ENCODE measurements at regions not wholly inside any gene's neighbourhood (a gene's known extent, or its start where the extent isn't known, plus 50 kb on each side); places are given as distances from the start of the nearest gene placed in this dataset.
"Not testable (repeated sequence)": the region's sequence is repeated elsewhere in the genome, so short reads cannot be mapped to it uniquely, and the experiment has no call there.

DNA sequence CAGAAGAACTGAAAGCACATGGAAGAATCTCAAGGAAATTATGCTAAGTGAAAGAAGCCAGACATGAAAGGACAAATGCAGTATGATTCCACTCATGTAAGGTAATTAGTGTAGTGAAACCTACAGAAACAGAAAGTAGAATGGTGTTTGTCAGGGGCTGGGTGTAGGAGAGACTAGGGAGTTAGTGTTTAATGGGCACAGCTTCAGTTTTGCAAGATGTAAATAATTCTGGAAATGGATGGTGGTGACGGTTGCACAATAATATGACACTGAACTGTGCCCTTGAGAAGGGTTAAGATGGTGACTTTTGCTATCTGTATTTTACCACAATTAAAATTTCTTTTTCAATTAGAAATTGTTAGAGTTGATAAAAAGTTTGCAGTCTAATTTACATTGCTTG lies 157.3 kb upstream of the ADCY1 start:
- DNase-seq (no peak), ATAC-seq (no peak)
- no peaks in the 10 kb centered on the region for H3K36me3 Mint-ChIP-seq (ENCODE audit: low read depth)
- H3K4me1 Mint-ChIP-seq = peaks cover 5% of the 10 kb centered on the region
- H3K9me3 Mint-ChIP-seq = no peaks in the 10 kb centered on the region
- no peak overlapping the region for H3K4me3 Mint-ChIP-seq
- peaks cover 13% of the 10 kb centered on the region for H3K27me3 Mint-ChIP-seq
- no peak overlapping the region for H3K27ac Mint-ChIP-seq

DNA sequence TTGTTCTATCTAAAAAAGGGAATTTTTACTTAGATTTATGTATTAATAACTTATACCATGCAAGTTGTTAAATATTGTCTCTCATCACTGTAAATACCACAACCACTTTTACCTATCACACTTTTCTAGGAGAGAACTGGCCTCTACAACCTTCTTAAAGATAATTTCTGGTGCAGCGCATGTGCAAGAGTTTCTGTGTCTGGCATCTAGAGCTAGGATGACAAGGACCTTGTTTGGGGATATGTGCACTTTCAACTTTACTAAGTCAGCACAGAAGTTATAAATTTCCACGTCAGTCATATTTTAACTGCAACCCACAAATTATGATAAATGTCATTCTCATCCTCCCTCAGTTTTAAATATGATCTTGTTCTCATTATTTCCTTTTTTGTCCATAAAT lies 156.9 kb upstream of the ADCY1 start:
- H3K4me1 Mint-ChIP-seq = peaks cover 5% of the 10 kb centered on the region
- H3K36me3 Mint-ChIP-seq (ENCODE audit: low read depth) = no peaks in the 10 kb centered on the region
- no peaks in the 10 kb centered on the region for H3K9me3 Mint-ChIP-seq
- H3K4me3 Mint-ChIP-seq = no peak overlapping the region
- H3K27me3 Mint-ChIP-seq = peaks cover 13% of the 10 kb centered on the region
- no peak overlapping the region for H3K27ac Mint-ChIP-seq
- DNase-seq = no peak
- ATAC-seq = no peak

DNA sequence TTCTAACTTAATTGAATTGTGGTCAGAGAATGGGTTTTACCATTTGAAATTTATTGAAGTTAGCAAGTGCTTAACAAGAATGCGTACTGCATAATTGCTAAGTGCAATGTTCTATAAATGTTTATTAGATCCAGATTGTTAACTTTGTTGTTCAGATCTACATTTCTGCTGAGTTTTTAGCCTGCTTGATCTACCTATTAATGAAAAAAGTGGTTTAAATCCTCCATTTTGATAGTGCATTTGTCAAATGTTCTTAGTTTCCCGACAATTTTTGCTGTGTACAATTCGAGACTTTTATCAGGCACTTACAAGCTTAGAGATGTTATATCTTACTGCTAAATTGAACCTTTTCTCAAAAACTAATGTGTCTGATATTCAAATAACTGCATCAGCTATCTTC lies 156.4 kb upstream of the ADCY1 start:
- Mint-ChIP-seq H3K4me3 (no peak overlapping the region), H3K27ac (no peak overlapping the region), H3K4me1 (peaks cover 5% of the 10 kb centered on the region), H3K36me3 (ENCODE audit: low read depth) (no peaks in the 10 kb centered on the region), H3K9me3 (no peaks in the 10 kb centered on the region), H3K27me3 (peaks cover 16% of the 10 kb centered on the region)
- no peak for ATAC-seq
- no peak for DNase-seq

DNA sequence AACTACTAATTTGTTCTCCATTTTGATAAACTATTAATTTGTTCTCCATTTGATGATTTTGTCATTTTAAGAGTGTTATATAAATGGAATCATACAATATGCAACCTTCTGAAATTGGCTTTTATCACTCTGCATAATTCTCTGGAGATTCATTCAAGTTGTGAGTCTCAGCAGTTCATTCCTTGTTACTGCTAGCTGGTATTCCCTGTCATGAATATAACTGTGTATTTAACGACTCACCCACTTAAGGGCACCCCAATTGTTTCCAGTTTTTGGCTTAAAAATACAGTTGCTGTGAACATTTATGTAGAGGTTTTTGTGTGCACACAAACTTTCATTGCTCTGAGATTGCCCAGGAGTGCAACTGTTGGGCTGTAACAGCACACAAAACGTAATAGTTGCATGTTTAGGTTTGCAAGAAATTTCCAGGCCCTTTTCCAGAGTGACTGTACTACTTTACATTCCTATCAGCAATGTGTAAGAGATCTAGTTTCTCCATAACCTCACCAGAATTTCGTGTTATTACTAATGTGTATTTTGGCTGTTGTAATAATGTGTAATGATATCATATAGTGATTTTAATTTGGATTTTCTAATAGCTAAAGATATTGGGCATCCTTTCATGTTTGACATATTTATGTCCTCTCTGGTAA lies 153.2 kb upstream of the ADCY1 start:
- no peak for DNase-seq
- Mint-ChIP-seq H3K4me1 (peaks cover 5% of the 10 kb centered on the region), H3K4me3 (no peak overlapping the region), H3K36me3 (ENCODE audit: low read depth) (no peaks in the 10 kb centered on the region), H3K27me3 (peaks cover 22% of the 10 kb centered on the region), H3K9me3 (no peaks in the 10 kb centered on the region), H3K27ac (no peak overlapping the region)
- no peak for ATAC-seq

DNA sequence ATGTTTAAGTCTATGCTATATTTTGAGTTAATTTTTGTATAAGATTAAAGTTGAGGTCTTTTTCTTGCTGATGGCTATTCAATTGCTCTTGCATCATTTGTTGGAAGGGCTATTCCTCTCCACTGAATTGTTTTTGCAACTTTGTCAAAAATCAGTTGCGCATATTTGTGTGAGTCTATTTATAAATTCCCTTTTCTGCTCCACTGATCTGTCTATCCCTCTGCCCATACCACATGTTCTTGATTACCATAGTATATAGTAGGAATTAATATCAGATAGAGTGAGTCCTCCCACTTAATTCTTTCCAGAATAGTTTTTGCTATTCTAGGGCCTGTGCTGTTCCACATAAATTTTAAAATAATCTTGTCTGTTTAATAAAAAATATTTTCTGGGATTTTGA lies 152.4 kb upstream of the ADCY1 start:
- Mint-ChIP-seq H3K4me1 (peaks cover 5% of the 10 kb centered on the region), H3K4me3 (no peak overlapping the region), H3K9me3 (no peaks in the 10 kb centered on the region), H3K27me3 (peaks cover 21% of the 10 kb centered on the region), H3K36me3 (ENCODE audit: low read depth) (no peaks in the 10 kb centered on the region), H3K27ac (no peak overlapping the region)
- DNase-seq = no peak
- no peak for ATAC-seq

DNA sequence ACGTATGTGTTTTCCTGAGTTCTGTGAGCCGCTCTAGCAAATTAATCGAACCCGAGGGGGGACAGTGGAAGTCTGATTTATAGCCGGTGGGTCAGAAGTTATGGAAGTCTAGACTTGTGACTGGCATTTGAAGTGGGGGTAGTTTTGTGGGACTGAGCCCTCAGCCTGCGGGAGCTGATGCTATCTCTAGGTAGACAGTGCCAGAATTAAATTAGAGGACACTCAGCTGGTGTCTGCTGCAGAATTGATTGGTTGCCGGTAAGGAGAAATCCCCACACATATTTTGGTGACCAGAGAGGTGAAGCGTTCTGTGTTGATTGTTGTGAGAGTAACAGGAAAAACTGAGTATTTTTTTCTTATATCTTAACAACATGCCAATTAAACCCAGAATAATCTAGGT lies 143.8 kb upstream of the ADCY1 start:
- H3K27me3 Mint-ChIP-seq = peaks cover 13% of the 10 kb centered on the region
- DNase-seq = no peak
- H3K36me3 Mint-ChIP-seq (ENCODE audit: low read depth) = no peaks in the 10 kb centered on the region
- H3K4me1 Mint-ChIP-seq = no peaks in the 10 kb centered on the region
- no peaks in the 10 kb centered on the region for H3K9me3 Mint-ChIP-seq
- no peak for ATAC-seq
- no peak overlapping the region for H3K27ac Mint-ChIP-seq
- H3K4me3 Mint-ChIP-seq = no peak overlapping the region

DNA sequence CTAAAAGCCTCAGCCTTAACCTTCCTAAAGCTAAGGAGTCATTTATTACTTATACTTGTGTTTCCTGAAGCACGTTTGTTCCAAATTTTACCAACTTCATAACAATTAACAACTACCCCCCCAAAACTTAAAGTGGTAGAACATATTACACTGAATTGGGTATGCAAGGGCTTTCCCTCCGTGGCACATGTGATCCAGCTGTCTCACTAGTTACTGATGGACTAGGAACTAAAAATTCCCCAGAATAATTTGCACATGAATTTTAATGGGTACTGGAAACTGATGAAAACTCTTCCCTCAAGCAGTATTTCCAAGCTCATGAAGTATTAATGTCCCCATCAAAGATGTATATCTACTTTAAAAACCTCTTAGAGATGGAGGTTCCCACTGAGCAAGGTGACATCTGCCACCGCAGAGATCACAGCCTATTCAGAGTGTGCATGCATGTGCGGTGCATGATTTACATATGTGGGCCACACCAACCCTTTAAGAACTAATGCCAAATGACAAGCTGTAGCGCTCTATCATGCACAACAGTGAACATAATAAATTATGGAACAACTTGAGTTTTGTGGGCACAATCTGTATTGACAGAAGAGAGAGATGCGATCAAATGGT lies 139.9 kb upstream of the ADCY1 start:
- Mint-ChIP-seq H3K9me3 (no peaks in the 10 kb centered on the region), H3K27me3 (peaks cover 16% of the 10 kb centered on the region), H3K36me3 (ENCODE audit: low read depth) (no peaks in the 10 kb centered on the region), H3K4me3 (no peak overlapping the region), H3K27ac (no peak overlapping the region), H3K4me1 (no peaks in the 10 kb centered on the region)
- DNase-seq (no peak), ATAC-seq (no peak)

DNA sequence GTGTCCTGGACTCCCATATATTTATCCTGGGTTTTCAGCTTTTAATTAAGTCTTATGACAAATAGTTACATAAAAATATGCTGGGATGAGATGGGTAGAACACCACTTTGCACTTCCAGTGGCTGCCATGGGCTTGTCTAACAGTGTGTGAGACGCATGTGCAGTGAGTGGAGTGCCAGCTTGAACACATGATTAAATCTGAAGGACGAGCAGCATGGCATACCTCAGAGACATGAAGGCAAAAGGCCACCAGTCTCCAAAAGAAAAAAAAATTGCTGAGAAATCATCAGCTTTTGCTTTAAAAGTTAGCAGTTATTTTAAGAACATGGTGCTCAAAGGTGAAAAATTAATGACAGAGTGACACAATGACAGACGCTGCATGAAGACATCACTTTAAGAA lies 139.0 kb upstream of the ADCY1 start:
- H3K4me1 Mint-ChIP-seq = no peaks in the 10 kb centered on the region
- H3K27me3 Mint-ChIP-seq = peaks cover 17% of the 10 kb centered on the region
- H3K27ac Mint-ChIP-seq = no peak overlapping the region
- no peak for DNase-seq
- no peaks in the 10 kb centered on the region for H3K36me3 Mint-ChIP-seq (ENCODE audit: low read depth)
- H3K4me3 Mint-ChIP-seq = no peak overlapping the region
- ATAC-seq = no peak
- H3K9me3 Mint-ChIP-seq = no peaks in the 10 kb centered on the region

DNA sequence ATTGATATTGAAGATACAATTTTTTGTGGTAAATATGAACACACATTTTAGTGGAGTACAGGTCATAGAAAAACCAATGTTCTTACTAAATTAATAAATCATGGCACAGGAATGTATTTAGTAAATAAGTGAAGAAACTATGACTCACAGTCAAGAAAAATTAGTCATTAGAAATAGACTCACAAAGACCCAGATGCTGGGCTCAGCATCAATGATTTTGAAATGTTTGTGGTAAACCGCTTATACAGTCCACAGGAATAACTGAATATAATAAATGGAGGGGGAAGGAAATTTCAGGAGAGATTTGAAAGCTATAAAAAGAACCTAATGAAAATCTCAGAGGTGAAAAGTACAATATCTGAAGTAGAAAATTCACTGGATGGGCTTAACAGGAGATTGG lies 138.3 kb upstream of the ADCY1 start:
- Mint-ChIP-seq H3K4me1 (no peaks in the 10 kb centered on the region), H3K36me3 (ENCODE audit: low read depth) (no peaks in the 10 kb centered on the region), H3K27ac (no peak overlapping the region), H3K9me3 (no peaks in the 10 kb centered on the region), H3K4me3 (no peak overlapping the region), H3K27me3 (peaks cover 17% of the 10 kb centered on the region)
- ATAC-seq (no peak), DNase-seq (no peak)

DNA sequence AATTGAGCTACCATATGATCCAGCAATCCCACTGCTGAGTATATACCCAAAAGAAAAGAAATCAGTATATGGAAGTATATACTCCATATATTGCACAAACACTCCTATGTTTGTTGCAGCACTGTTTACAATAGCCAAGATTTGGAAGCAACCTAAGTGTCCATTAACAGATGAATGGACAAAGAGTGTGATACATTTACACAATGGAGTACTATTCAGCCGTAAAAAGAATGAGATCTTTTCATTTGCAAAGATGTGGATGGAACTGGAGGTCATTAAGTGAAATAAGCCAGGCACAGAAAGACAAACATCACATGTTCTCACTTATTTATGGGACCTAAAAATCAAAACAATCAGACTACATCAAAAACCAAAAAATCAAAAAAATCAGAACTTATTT lies 133.4 kb upstream of the ADCY1 start:
- not testable (repeated sequence) for ATAC-seq; H3K27ac Mint-ChIP-seq; DNase-seq; H3K4me1 Mint-ChIP-seq; H3K9me3 Mint-ChIP-seq; H3K36me3 Mint-ChIP-seq (ENCODE audit: low read depth); H3K4me3 Mint-ChIP-seq
- H3K27me3 Mint-ChIP-seq = peaks cover 13% of the 10 kb centered on the region

DNA sequence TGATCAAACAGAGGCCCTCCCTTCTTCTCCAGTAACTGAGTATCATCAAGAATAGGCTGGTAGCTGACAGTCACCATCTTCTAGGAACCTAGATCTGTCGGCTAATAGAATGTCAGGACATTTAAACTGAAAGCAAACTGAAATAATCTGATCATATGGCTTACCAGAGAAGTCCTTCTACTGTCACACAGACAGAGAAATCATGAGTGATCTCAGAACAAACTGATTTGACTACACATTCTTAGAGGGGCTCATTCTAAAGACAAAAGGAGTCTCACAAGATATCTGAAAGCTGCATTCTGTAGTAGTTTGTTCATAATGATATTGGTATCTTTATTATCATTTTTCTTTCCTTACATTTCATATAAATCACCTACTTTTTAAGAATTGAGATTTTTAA lies 130.9 kb upstream of the ADCY1 start:
- H3K4me1 Mint-ChIP-seq = no peaks in the 10 kb centered on the region
- H3K27me3 Mint-ChIP-seq = peaks cover 13% of the 10 kb centered on the region
- no peak for ATAC-seq
- DNase-seq = no peak
- no peaks in the 10 kb centered on the region for H3K9me3 Mint-ChIP-seq
- no peaks in the 10 kb centered on the region for H3K36me3 Mint-ChIP-seq (ENCODE audit: low read depth)
- no peak overlapping the region for H3K27ac Mint-ChIP-seq
- no peak overlapping the region for H3K4me3 Mint-ChIP-seq

DNA sequence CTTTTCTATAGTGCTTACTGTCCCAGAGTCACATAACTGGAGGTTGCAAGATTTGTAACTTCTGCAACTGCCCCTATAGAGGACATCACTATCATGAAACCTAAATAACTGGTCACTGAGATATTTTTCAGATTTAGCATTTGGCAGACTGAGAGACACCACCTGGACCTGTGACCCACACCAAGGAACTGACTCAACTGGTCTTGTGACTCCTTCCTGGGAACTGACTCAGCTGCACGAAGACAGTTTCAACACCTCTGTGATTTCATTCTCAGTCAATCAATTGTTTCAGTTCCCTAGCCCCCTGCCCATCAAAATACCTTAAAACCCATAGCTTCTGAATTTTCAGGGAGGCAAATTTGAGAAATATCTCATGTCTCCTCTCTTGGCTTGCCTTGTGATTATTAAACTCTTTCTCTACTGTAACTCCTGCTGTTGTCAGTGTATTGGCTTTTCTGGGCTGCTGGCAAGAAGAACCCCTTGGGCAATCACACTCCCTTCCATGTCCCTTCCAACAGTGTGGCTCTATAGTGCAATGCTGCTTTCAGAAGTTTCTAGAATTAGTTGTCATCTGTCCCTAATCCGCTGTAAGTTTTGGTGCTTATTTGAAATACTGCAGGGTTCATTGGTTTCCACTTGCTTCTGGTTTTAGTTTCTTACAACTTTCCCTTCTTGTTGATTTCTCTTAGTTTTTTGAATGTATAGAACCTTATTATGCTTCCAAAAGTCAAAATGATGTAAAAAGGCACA lies 127.8 kb upstream of the ADCY1 start:
- H3K4me3 Mint-ChIP-seq = no peak overlapping the region
- no peaks in the 10 kb centered on the region for H3K36me3 Mint-ChIP-seq (ENCODE audit: low read depth)
- no peaks in the 10 kb centered on the region for H3K4me1 Mint-ChIP-seq
- no peak overlapping the region for H3K27ac Mint-ChIP-seq
- peaks cover 7% of the 10 kb centered on the region for H3K27me3 Mint-ChIP-seq
- no peak for DNase-seq
- no peak for ATAC-seq
- H3K9me3 Mint-ChIP-seq = no peaks in the 10 kb centered on the region

DNA sequence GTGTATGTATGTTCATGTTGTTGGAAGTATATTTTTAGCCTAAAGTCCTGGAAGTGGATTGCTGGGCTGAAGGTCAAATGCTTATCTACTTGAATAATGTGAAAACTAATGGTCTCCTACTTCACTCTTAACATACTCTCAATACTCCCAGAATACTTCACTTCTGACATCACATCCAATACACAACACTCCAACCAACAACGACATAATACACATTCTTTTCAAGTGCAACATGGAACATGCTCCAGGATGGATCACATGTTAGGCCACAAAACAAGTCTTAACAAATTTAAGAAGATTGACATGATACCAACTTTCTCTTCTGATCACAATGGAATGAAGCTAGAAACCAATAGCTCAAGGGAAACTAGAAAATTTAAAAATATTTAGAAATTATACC lies 126.9 kb upstream of the ADCY1 start:
- H3K36me3 Mint-ChIP-seq (ENCODE audit: low read depth) = no peaks in the 10 kb centered on the region
- ATAC-seq (no peak), DNase-seq (no peak)
- H3K9me3 Mint-ChIP-seq = no peaks in the 10 kb centered on the region
- peaks cover 9% of the 10 kb centered on the region for H3K27me3 Mint-ChIP-seq
- H3K27ac Mint-ChIP-seq = no peak overlapping the region
- H3K4me3 Mint-ChIP-seq = no peak overlapping the region
- no peaks in the 10 kb centered on the region for H3K4me1 Mint-ChIP-seq

DNA sequence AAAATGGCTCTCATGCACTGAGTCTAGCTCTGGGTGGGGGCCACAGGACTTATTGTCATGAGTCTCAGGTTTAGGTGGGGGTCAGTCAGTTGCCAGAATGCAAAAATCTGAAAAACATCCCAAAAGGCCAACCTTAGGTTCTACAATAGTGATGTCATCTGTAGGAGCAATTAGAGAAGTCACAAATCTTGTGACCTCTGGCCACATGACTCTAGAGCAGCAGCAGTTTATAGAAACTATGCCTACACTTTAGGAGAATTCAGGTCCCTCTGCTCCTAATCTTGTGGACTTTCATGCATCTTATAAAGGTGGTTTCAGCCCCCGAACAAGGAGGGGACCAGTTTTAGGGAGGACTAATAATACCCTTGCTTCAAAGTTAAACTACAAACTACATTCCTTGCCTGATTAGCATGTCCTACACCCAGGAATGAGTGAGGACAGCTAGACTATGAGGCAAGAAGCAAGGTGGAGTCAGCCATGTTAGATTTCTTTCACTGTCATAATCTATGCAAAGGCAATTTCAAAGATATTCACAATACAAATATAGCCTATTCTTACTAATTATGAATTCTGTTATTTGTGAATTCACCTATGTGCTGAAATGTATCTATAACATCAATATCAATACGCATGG lies 123.5 kb upstream of the ADCY1 start:
- no peak overlapping the region for H3K4me3 Mint-ChIP-seq
- peaks cover 10% of the 10 kb centered on the region for H3K27me3 Mint-ChIP-seq
- H3K4me1 Mint-ChIP-seq = no peaks in the 10 kb centered on the region
- ATAC-seq (no peak), DNase-seq (no peak)
- H3K36me3 Mint-ChIP-seq (ENCODE audit: low read depth) = no peaks in the 10 kb centered on the region
- no peak overlapping the region for H3K27ac Mint-ChIP-seq
- H3K9me3 Mint-ChIP-seq = no peaks in the 10 kb centered on the region

Data from activated naive CD8-positive, alpha-beta T cell treated with anti-CD3 and anti-CD28 coated beads, Interleukin-2, amount 50 U/mL, for 24 hours (primary cell).